GM23338 (cell line): ENCODE measurements at regions not wholly inside any gene's neighbourhood (a gene's known extent, or its start where the extent isn't known, plus 50 kb on each side); places are given as distances from the start of the nearest gene placed in this dataset.

ENCODE experiments used
- ATAC-seq: fragments of 200-7000 bp; cut with Tn5 transposase; 3 replicates; pipeline ENCODE4 v1.9.1; 2020
- DNase-seq: peaks from one replicate; pipeline ENCODE4 v3.0.0-alpha.2; 2015; ENCODE audit warnings: low spot score
- H2AFZ ChIP-seq: fragments of 200-600 bp; sonication (generic); 2 replicates; pipeline ENCODE4 v1.8.0; 2016; ENCODE audit warnings: antibody characterized with exemption, mild to moderate bottlenecking, moderate library complexity
- H3F3A ChIP-seq: fragments of 200-600 bp; sonication (generic); replicated peaks from 2 replicates; pipeline ENCODE4 v1.8.0; 2017; ENCODE audit warnings: antibody characterized with exemption, mixed run types, low read depth
- H3K27ac ChIP-seq: fragments of 200-600 bp; sonication (generic); 2 replicates; pipeline ENCODE4 v1.6.1; 2016; ENCODE audit warnings: low read depth
- H3K27me3 ChIP-seq: fragments of 200-600 bp; sonication (generic); 2 replicates; pipeline ENCODE4 v1.8.0; 2016; ENCODE audit warnings: mild to moderate bottlenecking, mixed run types, moderate library complexity; ENCODE audit not compliant: insufficient read depth
- H3K36me3 ChIP-seq: fragments of 200-600 bp; sonication (generic); 2 replicates; pipeline ENCODE4 v1.8.0; 2016; ENCODE audit warnings: mild to moderate bottlenecking; ENCODE audit not compliant: insufficient read depth
- H3K4me1 ChIP-seq: fragments of 200-600 bp; sonication (generic); 2 replicates; pipeline ENCODE4 v1.8.0; 2016; ENCODE audit warnings: mild to moderate bottlenecking, moderate library complexity; ENCODE audit not compliant: insufficient read depth
- H3K4me2 ChIP-seq: fragments of 200-600 bp; sonication (generic); 2 replicates; pipeline ENCODE4 v1.7.1; 2017; ENCODE audit warnings: mixed run types
- H3K4me3 ChIP-seq: fragments of 200-600 bp; sonication (generic); 2 replicates; pipeline ENCODE4 v1.6.1; 2016; ENCODE audit warnings: mixed run types
- H3K79me2 ChIP-seq: fragments of 200-600 bp; sonication (generic); replicated peaks from 2 replicates; pipeline ENCODE4 v1.8.0; 2017; ENCODE audit warnings: mild to moderate bottlenecking; ENCODE audit not compliant: insufficient read depth
- H3K9me2 ChIP-seq: fragments of 200-600 bp; sonication (generic); 2 replicates; pipeline ENCODE4 v1.8.0; 2017; ENCODE audit not compliant: insufficient read depth
- H4K20me1 ChIP-seq: fragments of 200-600 bp; sonication (generic); replicated peaks from 2 replicates; pipeline ENCODE4 v1.8.0; 2017; ENCODE audit warnings: mild to moderate bottlenecking; ENCODE audit not compliant: insufficient read depth
- H3K27ac Mint-ChIP-seq: 2 replicates; pipeline ENCODE4 v1.8.0; 2020; ENCODE audit warnings: inconsistent platforms, mild to moderate bottlenecking, moderate library complexity, mixed read lengths
- H3K27me3 Mint-ChIP-seq: 3 replicates; pipeline ENCODE4 v1.8.0; 2022; ENCODE audit warnings: low read depth, mild to moderate bottlenecking, moderate library complexity, mixed read lengths, inconsistent platforms; ENCODE audit not compliant: insufficient read depth, poor library complexity
- H3K36me3 Mint-ChIP-seq: 3 replicates; pipeline ENCODE4 v1.8.0; 2021; ENCODE audit warnings: low read depth, mild to moderate bottlenecking, inconsistent platforms, moderate library complexity, mixed read lengths
- H3K4me1 Mint-ChIP-seq: 3 replicates; pipeline ENCODE4 v1.8.0; 2020; ENCODE audit warnings: mild to moderate bottlenecking, inconsistent platforms, mixed read lengths
- H3K4me3 Mint-ChIP-seq: 3 replicates; pipeline ENCODE4 v1.8.0; 2021; ENCODE audit warnings: moderate library complexity, mild to moderate bottlenecking, inconsistent platforms, mixed read lengths
- H3K9me3 Mint-ChIP-seq: 3 replicates; pipeline ENCODE4 v1.8.0; 2020; ENCODE audit warnings: moderate library complexity, mild to moderate bottlenecking, inconsistent platforms, mixed read lengths
- CREB1 ChIP-seq: fragments of 250-450 bp; sonication (Bioruptor Pico); IDR thresholded peaks from 2 replicates; pipeline ENCODE4 v1.5.0; 2020; ENCODE audit warnings: low read depth, mild to moderate bottlenecking, moderate library complexity
- CTCF ChIP-seq, 2 experiments: fragments of 200-600 bp in 1 of 2; sonication (generic) in 1 of 2; conservative IDR thresholded peaks; 2 replicates each; pipeline versions ENCODE4 v1.5.1 to v1.6.1; 2016 to 2017; ENCODE audit warnings: antibody characterized with exemption in 2 of 2, low read depth in 2 of 2, mild to moderate bottlenecking in 2 of 2, moderate library complexity in 1 of 2
- POLR2AphosphoS5 ChIP-seq: IDR thresholded peaks from 2 replicates; pipeline ENCODE4 v1.6.1; 2016; ENCODE audit warnings: antibody characterized with exemption, low read depth
- REST ChIP-seq: IDR thresholded peaks from one replicate; pipeline ENCODE4 v1.6.1; 2018; ENCODE audit warnings: antibody characterized with exemption; ENCODE audit not compliant: unreplicated experiment
- STAT1 ChIP-seq: IDR thresholded peaks from one replicate; pipeline ENCODE4 v1.6.1; 2016; ENCODE audit warnings: antibody characterized with exemption; ENCODE audit not compliant: unreplicated experiment
- ZNF114 ChIP-seq: fragments of 250-450 bp; sonication (Bioruptor Pico); IDR thresholded peaks from 2 replicates; pipeline ENCODE4 v1.5.0; 2020; ENCODE audit warnings: mild to moderate bottlenecking, moderate library complexity
- ZNF331 ChIP-seq: fragments of 250-450 bp; sonication (Bioruptor Pico); IDR thresholded peaks from 2 replicates; pipeline ENCODE4 v1.5.0; 2020; ENCODE audit warnings: low read depth, mild to moderate bottlenecking, moderate library complexity
- TF ChIP-seq, protein P1 (sequence below): IDR thresholded peaks from 2 replicates; pipeline ENCODE4 v1.6.1; 2016; ENCODE audit warnings: antibody characterized with exemption

- TF ChIP-seq, protein P1, sequence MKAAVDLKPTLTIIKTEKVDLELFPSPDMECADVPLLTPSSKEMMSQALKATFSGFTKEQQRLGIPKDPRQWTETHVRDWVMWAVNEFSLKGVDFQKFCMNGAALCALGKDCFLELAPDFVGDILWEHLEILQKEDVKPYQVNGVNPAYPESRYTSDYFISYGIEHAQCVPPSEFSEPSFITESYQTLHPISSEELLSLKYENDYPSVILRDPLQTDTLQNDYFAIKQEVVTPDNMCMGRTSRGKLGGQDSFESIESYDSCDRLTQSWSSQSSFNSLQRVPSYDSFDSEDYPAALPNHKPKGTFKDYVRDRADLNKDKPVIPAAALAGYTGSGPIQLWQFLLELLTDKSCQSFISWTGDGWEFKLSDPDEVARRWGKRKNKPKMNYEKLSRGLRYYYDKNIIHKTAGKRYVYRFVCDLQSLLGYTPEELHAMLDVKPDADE: no peak
- TF ChIP-seq ZNF114 (CRISPR knock-in tag) (no peak), ZNF331 (CRISPR knock-in tag) (no peak), CREB1 (CRISPR knock-in tag) (no peak), STAT1 (no peak), POLR2AphosphoS5 (no peak), CTCF (conservative IDR thresholded peaks at IDR 0.05; ENCODE audit: low read depth in 2 of 2) (no peak)
These were observed 892.0 kb downstream of the GATA3 start (continued) for GRCh38 chr10:8946451-8946850.

GRCh38 chr10:8950978-8951377 is 896.5 kb downstream of the GATA3 start:
- Mint-ChIP-seq H3K9me3 (no peaks in the 10 kb centered on the region; the same call in 2 of the 3 replicates), H3K4me1 (no peaks in the 10 kb centered on the region), H3K27ac (no peak overlapping the region), H3K36me3 (no peaks in the 10 kb centered on the region; the same call in 2 of the 3 replicates), H3K4me3 (no peak overlapping the region), H3K27me3 (no peaks in the 10 kb centered on the region)
- DNase-seq (no peak), ATAC-seq (no peak)
- no peaks in the 10 kb centered on the region for H3K36me3 ChIP-seq
- no peak overlapping the region for H3K4me2 ChIP-seq
- H3K9me2 ChIP-seq: no peaks in the 10 kb centered on the region; the same call in 1 of the 2 replicates
- no peaks in the 10 kb centered on the region for H3K27me3 ChIP-seq
- no peak overlapping the region for H3K4me3 ChIP-seq
- no peak for TF ChIP-seq REST
- no peaks in the 10 kb centered on the region for H3K79me2 ChIP-seq
- H3K4me1 ChIP-seq: no peaks in the 10 kb centered on the region
- no peaks in the 10 kb centered on the region for H3F3A ChIP-seq
- no peak overlapping the region for H3K27ac ChIP-seq
- no peak overlapping the region for H2AFZ ChIP-seq
- no peaks in the 10 kb centered on the region for H4K20me1 ChIP-seq
